ENCODE measurements at regions not wholly inside any gene's neighbourhood (a gene's known extent, or its start where the extent isn't known, plus 50 kb on each side); places are given as distances from the start of the nearest gene placed in this dataset.

DNA sequence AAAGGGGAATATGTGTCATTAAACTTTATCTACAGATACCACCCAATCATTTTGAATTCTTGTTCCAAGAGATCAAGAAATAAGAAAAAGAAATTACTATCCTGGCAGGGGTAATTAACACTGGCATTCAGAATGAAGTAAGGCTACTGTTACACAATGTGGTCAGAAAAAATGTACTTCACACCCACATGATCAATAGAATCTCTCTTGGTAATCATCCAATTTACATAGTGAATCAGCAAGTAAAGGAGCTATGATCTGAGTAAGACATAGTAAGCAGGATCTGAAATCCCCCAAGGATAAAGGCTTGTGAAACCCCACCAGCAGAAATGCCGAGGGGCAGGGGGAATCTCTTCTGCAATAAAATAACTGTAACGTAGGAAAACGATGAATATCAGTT, 466.5 kb downstream of the FAM181B start:
- dilution Hi-C loops (cut with MboI; ENCODE audit: extremely low pct_ligation_motif_present, low sequenced_read_pairs), result no loop called here
- no peak for TF ChIP-seq POLR2AphosphoS5 (IDR thresholded peaks at IDR 0.05; ENCODE audit: insufficient read depth, low read depth, low read length)
- no peak for TF ChIP-seq JUN (IDR thresholded peaks at IDR 0.05; ENCODE audit: borderline replicate concordance, insufficient read depth, insufficient read length, low read depth)
- no peak for TF ChIP-seq EZH2 (IDR thresholded peaks at IDR 0.05; ENCODE audit: borderline replicate concordance, low read depth, low read length, severe bottlenecking)
- no peak for TF ChIP-seq MYC (IDR thresholded peaks at IDR 0.05; ENCODE audit: low read depth, low read length)
- TF ChIP-seq GATA2 (IDR thresholded peaks at IDR 0.05; ENCODE audit: insufficient read depth, insufficient read length, low read depth, low read length), result no peak
- TF ChIP-seq, protein P1, sequence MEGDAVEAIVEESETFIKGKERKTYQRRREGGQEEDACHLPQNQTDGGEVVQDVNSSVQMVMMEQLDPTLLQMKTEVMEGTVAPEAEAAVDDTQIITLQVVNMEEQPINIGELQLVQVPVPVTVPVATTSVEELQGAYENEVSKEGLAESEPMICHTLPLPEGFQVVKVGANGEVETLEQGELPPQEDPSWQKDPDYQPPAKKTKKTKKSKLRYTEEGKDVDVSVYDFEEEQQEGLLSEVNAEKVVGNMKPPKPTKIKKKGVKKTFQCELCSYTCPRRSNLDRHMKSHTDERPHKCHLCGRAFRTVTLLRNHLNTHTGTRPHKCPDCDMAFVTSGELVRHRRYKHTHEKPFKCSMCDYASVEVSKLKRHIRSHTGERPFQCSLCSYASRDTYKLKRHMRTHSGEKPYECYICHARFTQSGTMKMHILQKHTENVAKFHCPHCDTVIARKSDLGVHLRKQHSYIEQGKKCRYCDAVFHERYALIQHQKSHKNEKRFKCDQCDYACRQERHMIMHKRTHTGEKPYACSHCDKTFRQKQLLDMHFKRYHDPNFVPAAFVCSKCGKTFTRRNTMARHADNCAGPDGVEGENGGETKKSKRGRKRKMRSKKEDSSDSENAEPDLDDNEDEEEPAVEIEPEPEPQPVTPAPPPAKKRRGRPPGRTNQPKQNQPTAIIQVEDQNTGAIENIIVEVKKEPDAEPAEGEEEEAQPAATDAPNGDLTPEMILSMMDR (IDR thresholded peaks at IDR 0.05; ENCODE audit: extremely low read depth in 1 of 2, insufficient read depth in 1 of 2, low read depth in 1 of 2, low read length in 2 of 2), result no peak
- TF ChIP-seq POLR2A (IDR thresholded peaks at IDR 0.05; ENCODE audit: low read depth, low read length), result no peak
- TF ChIP-seq, protein P2, sequence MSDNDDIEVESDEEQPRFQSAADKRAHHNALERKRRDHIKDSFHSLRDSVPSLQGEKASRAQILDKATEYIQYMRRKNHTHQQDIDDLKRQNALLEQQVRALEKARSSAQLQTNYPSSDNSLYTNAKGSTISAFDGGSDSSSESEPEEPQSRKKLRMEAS (IDR thresholded peaks at IDR 0.05; ENCODE audit: insufficient read depth, insufficient read length), result no peak
- TF ChIP-seq FOS (IDR thresholded peaks at IDR 0.05; ENCODE audit: borderline replicate concordance, insufficient read depth, low read length), result no peak

More for the DNA sequence above, 466.5 kb downstream of the FAM181B start:
- POLR2A ChIA-PET, result no interaction called here
- no peak for FAIRE-seq
- Histone ChIP-seq H3K4me3 (replicated peaks in 1 of 3; ENCODE audit: insufficient read depth in 1 of 3, low read depth in 1 of 3, low read length in 3 of 3) (no peak overlapping the region), H3K4me2 (ENCODE audit: insufficient read depth, low read length) (no peak overlapping the region), H4K20me1 (replicated peaks; ENCODE audit: control insufficient read depth, extremely low read depth, insufficient read depth, low read length) (no peaks in the 10 kb centered on the region), H2AFZ (ENCODE audit: low read depth, low read length) (no peak overlapping the region), H3K27me3 (ENCODE audit: control insufficient read depth in 2 of 2, insufficient read depth in 2 of 2, low read length in 2 of 2) (no peaks in the 10 kb centered on the region), H3K9ac (replicated peaks; ENCODE audit: extremely low read depth, insufficient read depth, low read length) (no peak overlapping the region), H3K4me1 (ENCODE audit: control insufficient read depth, extremely low read depth, insufficient read depth, low read length) (no peaks in the 10 kb centered on the region), H3K79me2 (ENCODE audit: control insufficient read depth, insufficient read depth, low read length) (no peaks in the 10 kb centered on the region), H3K9me3 (replicated peaks; ENCODE audit: control insufficient read depth, insufficient read depth, low read length) (no peaks in the 10 kb centered on the region), H3K9me1 (replicated peaks; ENCODE audit: control insufficient read depth, extremely low read depth, insufficient read depth, low read length) (no peaks in the 10 kb centered on the region), H3K36me3 (ENCODE audit: control insufficient read depth in 2 of 2, extremely low read depth in 1 of 2, insufficient read depth in 2 of 2, low read length in 2 of 2) (no peaks in the 10 kb centered on the region), H3K27ac (ENCODE audit: insufficient read depth, low read depth, low read length) (no peak overlapping the region)
- intact Hi-C loops (cut with micrococcal nuclease), result no loop called here
- no TSS peak for BruUV-seq (replicated peaks)
- CTCF ChIA-PET, result no interaction called here
- no peak for DNase-seq (ENCODE audit: low read depth, low spot score)
